ENCODE measurements at regions not wholly inside any gene's neighbourhood (a gene's known extent, or its start where the extent isn't known, plus 50 kb on each side); places are given as distances from the start of the nearest gene placed in this dataset.

- Histone ChIP-seq H3K4me3 (ENCODE audit: low read depth in 1 of 3, low read length in 3 of 3) (no peak overlapping the region), H3K9ac (ENCODE audit: low read depth in 1 of 2, low read length in 2 of 2) (no peak overlapping the region), H3K9me3 (ENCODE audit: control insufficient read depth in 4 of 4, low read length in 3 of 4) (no peaks in the 10 kb centered on the region), H3K27me3 (ENCODE audit: control insufficient read depth in 4 of 4, insufficient read depth in 4 of 4, low read length in 3 of 4) (no peaks in the 10 kb centered on the region), H3K36me3 (ENCODE audit: control insufficient read depth in 4 of 4, insufficient read depth in 3 of 4, low read depth in 1 of 4, low read length in 3 of 4) (no peaks in the 10 kb centered on the region), H3K27ac (ENCODE audit: low read depth in 1 of 2, low read length in 2 of 2) (no peak overlapping the region), H3K4me1 (ENCODE audit: control insufficient read depth in 4 of 4, insufficient read depth in 4 of 4, low read length in 3 of 4) (no peaks in the 10 kb centered on the region)
- DNase-seq (ENCODE audit: low spot score): peak; percentile 40
- TF ChIP-seq NR2F2 (IDR thresholded peaks at IDR 0.05): no peak
- no peak for TF ChIP-seq ZBTB33 (IDR thresholded peaks at IDR 0.05)
- TF ChIP-seq, protein P1, sequence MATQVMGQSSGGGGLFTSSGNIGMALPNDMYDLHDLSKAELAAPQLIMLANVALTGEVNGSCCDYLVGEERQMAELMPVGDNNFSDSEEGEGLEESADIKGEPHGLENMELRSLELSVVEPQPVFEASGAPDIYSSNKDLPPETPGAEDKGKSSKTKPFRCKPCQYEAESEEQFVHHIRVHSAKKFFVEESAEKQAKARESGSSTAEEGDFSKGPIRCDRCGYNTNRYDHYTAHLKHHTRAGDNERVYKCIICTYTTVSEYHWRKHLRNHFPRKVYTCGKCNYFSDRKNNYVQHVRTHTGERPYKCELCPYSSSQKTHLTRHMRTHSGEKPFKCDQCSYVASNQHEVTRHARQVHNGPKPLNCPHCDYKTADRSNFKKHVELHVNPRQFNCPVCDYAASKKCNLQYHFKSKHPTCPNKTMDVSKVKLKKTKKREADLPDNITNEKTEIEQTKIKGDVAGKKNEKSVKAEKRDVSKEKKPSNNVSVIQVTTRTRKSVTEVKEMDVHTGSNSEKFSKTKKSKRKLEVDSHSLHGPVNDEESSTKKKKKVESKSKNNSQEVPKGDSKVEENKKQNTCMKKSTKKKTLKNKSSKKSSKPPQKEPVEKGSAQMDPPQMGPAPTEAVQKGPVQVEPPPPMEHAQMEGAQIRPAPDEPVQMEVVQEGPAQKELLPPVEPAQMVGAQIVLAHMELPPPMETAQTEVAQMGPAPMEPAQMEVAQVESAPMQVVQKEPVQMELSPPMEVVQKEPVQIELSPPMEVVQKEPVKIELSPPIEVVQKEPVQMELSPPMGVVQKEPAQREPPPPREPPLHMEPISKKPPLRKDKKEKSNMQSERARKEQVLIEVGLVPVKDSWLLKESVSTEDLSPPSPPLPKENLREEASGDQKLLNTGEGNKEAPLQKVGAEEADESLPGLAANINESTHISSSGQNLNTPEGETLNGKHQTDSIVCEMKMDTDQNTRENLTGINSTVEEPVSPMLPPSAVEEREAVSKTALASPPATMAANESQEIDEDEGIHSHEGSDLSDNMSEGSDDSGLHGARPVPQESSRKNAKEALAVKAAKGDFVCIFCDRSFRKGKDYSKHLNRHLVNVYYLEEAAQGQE (IDR thresholded peaks at IDR 0.05): no peak
- TF ChIP-seq RXRA (IDR thresholded peaks at IDR 0.05): no peak
- TF ChIP-seq FOXA1 (IDR thresholded peaks at IDR 0.05): no peak
- no peak for TF ChIP-seq YY1 (IDR thresholded peaks at IDR 0.05)
- TF ChIP-seq HNF4A (conservative IDR thresholded peaks at IDR 0.05): no peak
- no peak for TF ChIP-seq HNF4G (IDR thresholded peaks at IDR 0.05)
- TF ChIP-seq FOXA2 (IDR thresholded peaks at IDR 0.05): no peak
- TF ChIP-seq EGR1 (IDR thresholded peaks at IDR 0.05; ENCODE audit: low read depth in 2 of 2): no peak
- no peak for TF ChIP-seq TAF1 (conservative IDR thresholded peaks at IDR 0.05)
- TF ChIP-seq SP1 (IDR thresholded peaks at IDR 0.05): no peak
- 57% methylated on average over 17 of the region's 17 CpGs for WGBS
Measured at GRCh38 chr11:119863851-119864601, 135.0 kb upstream of the NECTIN1 start.

GRCh38 chr11:119863236-119863635 is 134.2 kb upstream of the NECTIN1 start:
- H3K4me3 ChIP-seq (ENCODE audit: low read depth in 1 of 3, low read length in 3 of 3): no peak overlapping the region
- 92% methylated on average over 8 of the region's 8 CpGs for WGBS
- H3K27me3 ChIP-seq (ENCODE audit: control insufficient read depth in 4 of 4, insufficient read depth in 4 of 4, low read length in 3 of 4): no peaks in the 10 kb centered on the region
- H3K4me1 ChIP-seq (ENCODE audit: control insufficient read depth in 4 of 4, insufficient read depth in 4 of 4, low read length in 3 of 4): no peaks in the 10 kb centered on the region
- H3K36me3 ChIP-seq (ENCODE audit: control insufficient read depth in 4 of 4, insufficient read depth in 3 of 4, low read depth in 1 of 4, low read length in 3 of 4): no peaks in the 10 kb centered on the region
- no peak for DNase-seq (ENCODE audit: low spot score)
- no peak overlapping the region for H3K27ac ChIP-seq (ENCODE audit: low read depth in 1 of 2, low read length in 2 of 2)
- no peak overlapping the region for H3K9ac ChIP-seq (ENCODE audit: low read depth in 1 of 2, low read length in 2 of 2)
- no peak for TF ChIP-seq YY1 (IDR thresholded peaks at IDR 0.05)
- no peaks in the 10 kb centered on the region for H3K9me3 ChIP-seq (ENCODE audit: control insufficient read depth in 4 of 4, low read length in 3 of 4)

GRCh38 chr11:119861160-119861559 is 132.2 kb upstream of the NECTIN1 start:
- Histone ChIP-seq H3K9me3 (ENCODE audit: control insufficient read depth in 4 of 4, low read length in 3 of 4) (no peaks in the 10 kb centered on the region), H3K36me3 (ENCODE audit: control insufficient read depth in 4 of 4, insufficient read depth in 3 of 4, low read depth in 1 of 4, low read length in 3 of 4) (no peaks in the 10 kb centered on the region), H3K4me1 (ENCODE audit: control insufficient read depth in 4 of 4, insufficient read depth in 4 of 4, low read length in 3 of 4) (no peaks in the 10 kb centered on the region), H3K27ac (ENCODE audit: low read depth in 1 of 2, low read length in 2 of 2) (no peak overlapping the region), H3K9ac (ENCODE audit: low read depth in 1 of 2, low read length in 2 of 2) (no peak overlapping the region), H3K4me3 (ENCODE audit: low read depth in 1 of 3, low read length in 3 of 3) (no peak overlapping the region), H3K27me3 (ENCODE audit: control insufficient read depth in 4 of 4, insufficient read depth in 4 of 4, low read length in 3 of 4) (no peaks in the 10 kb centered on the region)
- no peak for TF ChIP-seq HNF4A (conservative IDR thresholded peaks at IDR 0.05)
- TF ChIP-seq GABPA (IDR thresholded peaks at IDR 0.05 in 1 of 2, conservative IDR thresholded peaks at IDR 0.05 in 1 of 2): no peak
- no peak for TF ChIP-seq ZBTB33 (IDR thresholded peaks at IDR 0.05)
- TF ChIP-seq NR2F2 (IDR thresholded peaks at IDR 0.05): no peak
- TF ChIP-seq FOXA2 (IDR thresholded peaks at IDR 0.05): no peak
- TF ChIP-seq, protein P1 (IDR thresholded peaks at IDR 0.05): no peak
- TF ChIP-seq RXRA (IDR thresholded peaks at IDR 0.05): no peak
- no peak for TF ChIP-seq MAX (IDR thresholded peaks at IDR 0.05)
- TF ChIP-seq TAF1 (conservative IDR thresholded peaks at IDR 0.05): no peak
- TF ChIP-seq SP1 (IDR thresholded peaks at IDR 0.05): no peak
- TF ChIP-seq ATF3 (IDR thresholded peaks at IDR 0.05): no peak
- 70% methylated on average over 5 of the region's 5 CpGs for WGBS
- no peak for DNase-seq (ENCODE audit: low spot score)

Measured in liver (tissue), 7 donors.